WTC11 (cell line): ENCODE measurements at regions not wholly inside any gene's neighbourhood (a gene's known extent, or its start where the extent isn't known, plus 50 kb on each side); places are given as distances from the start of the nearest gene placed in this dataset.

Experiments used
- E2F1 ChIP-seq: sonication (generic); formaldehyde crosslinking; IDR thresholded peaks from 2 replicates; pipeline ENCODE4 v1.8.0; 2022; ENCODE audit warnings: mild to moderate bottlenecking, missing genetic modification reagents
- ETV6 ChIP-seq: sonication (generic); formaldehyde crosslinking; IDR thresholded peaks from 2 replicates; pipeline ENCODE4 v1.8.1; 2022; ENCODE audit warnings: mild to moderate bottlenecking, missing genetic modification reagents
- ZNF138 ChIP-seq: sonication (generic); formaldehyde crosslinking; conservative IDR thresholded peaks from 2 replicates; pipeline ENCODE4 v1.8.1; 2022; ENCODE audit warnings: mild to moderate bottlenecking, moderate library complexity, missing genetic modification reagents
- TF ChIP-seq, protein P1 (sequence below): sonication (generic); formaldehyde crosslinking; conservative IDR thresholded peaks from 2 replicates; pipeline ENCODE4 v1.8.1; 2022; ENCODE audit warnings: mild to moderate bottlenecking, missing genetic modification reagents
- TF ChIP-seq, protein P2 (sequence below): fragments of 200-600 bp; IDR thresholded peaks from 2 replicates; pipeline ENCODE4 v1.8.0; 2022; ENCODE audit warnings: antibody characterized with exemption

DNA sequence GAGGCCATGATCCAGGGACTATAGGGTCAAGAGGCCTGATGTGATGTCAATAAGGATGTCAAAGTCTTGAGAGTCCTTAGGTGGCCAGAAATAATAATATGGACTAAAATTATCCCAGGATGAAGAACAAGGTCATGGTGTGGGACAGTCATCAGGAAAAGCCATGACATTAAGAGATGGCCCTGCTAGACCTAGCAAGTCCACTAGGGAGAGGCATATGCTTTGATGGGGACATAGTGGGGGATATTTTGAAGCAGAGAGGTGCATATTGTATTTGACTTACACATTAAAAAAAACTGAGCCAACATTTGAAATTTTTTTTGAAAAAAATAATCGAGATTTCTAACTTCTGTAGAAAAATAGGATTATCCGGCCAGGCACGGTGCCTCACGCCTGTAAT is 53.3 kb upstream of the CXCR4 start:
- TF ChIP-seq, protein P1, sequence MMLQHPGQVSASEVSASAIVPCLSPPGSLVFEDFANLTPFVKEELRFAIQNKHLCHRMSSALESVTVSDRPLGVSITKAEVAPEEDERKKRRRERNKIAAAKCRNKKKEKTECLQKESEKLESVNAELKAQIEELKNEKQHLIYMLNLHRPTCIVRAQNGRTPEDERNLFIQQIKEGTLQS (CRISPR knock-in tag) = no peak
- TF ChIP-seq ETV6 (CRISPR knock-in tag) (no peak), E2F1 (CRISPR knock-in tag) (no peak), ZNF138 (no peak)
- TF ChIP-seq, protein P2, sequence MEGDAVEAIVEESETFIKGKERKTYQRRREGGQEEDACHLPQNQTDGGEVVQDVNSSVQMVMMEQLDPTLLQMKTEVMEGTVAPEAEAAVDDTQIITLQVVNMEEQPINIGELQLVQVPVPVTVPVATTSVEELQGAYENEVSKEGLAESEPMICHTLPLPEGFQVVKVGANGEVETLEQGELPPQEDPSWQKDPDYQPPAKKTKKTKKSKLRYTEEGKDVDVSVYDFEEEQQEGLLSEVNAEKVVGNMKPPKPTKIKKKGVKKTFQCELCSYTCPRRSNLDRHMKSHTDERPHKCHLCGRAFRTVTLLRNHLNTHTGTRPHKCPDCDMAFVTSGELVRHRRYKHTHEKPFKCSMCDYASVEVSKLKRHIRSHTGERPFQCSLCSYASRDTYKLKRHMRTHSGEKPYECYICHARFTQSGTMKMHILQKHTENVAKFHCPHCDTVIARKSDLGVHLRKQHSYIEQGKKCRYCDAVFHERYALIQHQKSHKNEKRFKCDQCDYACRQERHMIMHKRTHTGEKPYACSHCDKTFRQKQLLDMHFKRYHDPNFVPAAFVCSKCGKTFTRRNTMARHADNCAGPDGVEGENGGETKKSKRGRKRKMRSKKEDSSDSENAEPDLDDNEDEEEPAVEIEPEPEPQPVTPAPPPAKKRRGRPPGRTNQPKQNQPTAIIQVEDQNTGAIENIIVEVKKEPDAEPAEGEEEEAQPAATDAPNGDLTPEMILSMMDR = no peak
